SU-DHL-6 (cell line): ENCODE measurements at regions not wholly inside any gene's neighbourhood (a gene's known extent, or its start where the extent isn't known, plus 50 kb on each side); places are given as distances from the start of the nearest gene placed in this dataset.

Experiments used
- H2AFZ ChIP-seq: fragments of 200-600 bp; sonication (generic); 2 replicates; pipeline ENCODE4 v1.6.1; 2014; ENCODE audit warnings: low read depth, mild to moderate bottlenecking, moderate library complexity, mixed read lengths, antibody characterized with exemption, low read length; ENCODE audit not compliant: severe bottlenecking
- H3F3A ChIP-seq: fragments of 200-600 bp; shearing (Covaris generic); 2 replicates; pipeline ENCODE4 v1.6.0; 2016; ENCODE audit warnings: antibody characterized with exemption, mild to moderate bottlenecking; ENCODE audit not compliant: insufficient read depth
- H3K27ac ChIP-seq: fragments of 200-600 bp; sonication (generic); 2 replicates; pipeline ENCODE4 v1.5.1; 2016; ENCODE audit warnings: low read depth, mild to moderate bottlenecking, low read length, moderate library complexity, mixed read lengths
- H3K27me3 ChIP-seq: fragments of 200-600 bp; sonication (generic), shearing (Covaris generic); 2 replicates; pipeline ENCODE4 v1.6.0; 2014; ENCODE audit warnings: mild to moderate bottlenecking, low read length
- H3K36me3 ChIP-seq: fragments of 200-600 bp; sonication (generic); 2 replicates; pipeline ENCODE4 v1.6.1; 2014; ENCODE audit warnings: mild to moderate bottlenecking, low read length, mixed read lengths
- H3K4me2 ChIP-seq: fragments of 300-600, 200-600 bp; shearing (Covaris generic), sonication (generic); 2 replicates; pipeline ENCODE4 v1.6.0; 2014; ENCODE audit warnings: low read length, low read depth, mild to moderate bottlenecking; ENCODE audit not compliant: poor library complexity, severe bottlenecking
- H3K4me3 ChIP-seq: fragments of 200-600 bp; sonication (generic); 2 replicates; pipeline ENCODE4 v1.5.1; 2014; ENCODE audit warnings: antibody characterized with exemption, low read length, mild to moderate bottlenecking, mixed read lengths; ENCODE audit not compliant: insufficient read depth, poor library complexity, severe bottlenecking
- H3K79me2 ChIP-seq: fragments of 200-600 bp; sonication (generic); 2 replicates; pipeline ENCODE4 v1.6.1; 2014; ENCODE audit warnings: mild to moderate bottlenecking, low read length, moderate library complexity; ENCODE audit not compliant: insufficient read depth
- H3K9ac ChIP-seq: fragments of 200-600 bp; sonication (generic); 2 replicates; pipeline ENCODE4 v1.7.0; 2014; ENCODE audit warnings: mild to moderate bottlenecking, low read length
- H3K9me2 ChIP-seq: fragments of 200-600 bp; sonication (generic); replicated peaks from 2 replicates; pipeline ENCODE4 v1.6.1; 2014; ENCODE audit warnings: low read length; ENCODE audit not compliant: insufficient read depth
- H3K9me3 ChIP-seq: fragments of 200-600 bp; sonication (generic); 2 replicates; pipeline ENCODE4 v1.6.1; 2014; ENCODE audit warnings: low read length, mixed read lengths; ENCODE audit not compliant: insufficient read depth
- H4K20me1 ChIP-seq: fragments of 200-600 bp; sonication (generic); 2 replicates; pipeline ENCODE4 v1.6.1; 2014; ENCODE audit warnings: low read depth, mild to moderate bottlenecking, antibody characterized with exemption, low read length, moderate library complexity, mixed read lengths
- CTCF ChIP-seq: fragments of 200-600 bp; sonication (generic); IDR thresholded peaks from one replicate; pipeline ENCODE4 v1.5.1; 2017; ENCODE audit warnings: antibody characterized with exemption, mild to moderate bottlenecking, low read length, moderate library complexity; ENCODE audit not compliant: insufficient read depth, poor library complexity, severe bottlenecking
- EZH2phosphoT487 ChIP-seq: fragments of 200-600 bp; sonication (generic), shearing (Covaris generic); conservative IDR thresholded peaks from 2 replicates; pipeline ENCODE4 v1.6.1; 2018; ENCODE audit warnings: mild to moderate bottlenecking, antibody characterized with exemption, low read length, moderate library complexity, mixed read lengths

DNA sequence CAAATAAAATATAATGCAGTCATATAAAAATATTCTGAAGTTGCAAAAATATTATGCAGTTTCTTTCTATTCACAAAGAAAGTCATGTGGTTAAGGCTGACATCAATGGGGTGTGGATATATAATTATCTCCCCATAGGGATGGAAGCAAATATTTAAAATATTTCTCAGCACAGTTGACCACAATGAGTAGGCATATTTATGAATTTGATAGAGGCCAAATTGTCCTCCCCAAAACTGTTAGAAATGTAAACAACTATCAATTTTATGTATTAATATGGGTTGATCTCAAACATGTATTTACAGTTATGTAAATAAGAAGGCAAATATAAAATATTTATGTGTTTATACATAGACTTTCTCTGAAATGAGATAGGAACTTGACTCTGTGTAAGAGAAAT is 246.0 kb upstream of the CBLB start:
- H2AFZ ChIP-seq, result no peak overlapping the region
- no peaks in the 10 kb centered on the region for H3K79me2 ChIP-seq
- H3K9ac ChIP-seq, result no peak overlapping the region

DNA sequence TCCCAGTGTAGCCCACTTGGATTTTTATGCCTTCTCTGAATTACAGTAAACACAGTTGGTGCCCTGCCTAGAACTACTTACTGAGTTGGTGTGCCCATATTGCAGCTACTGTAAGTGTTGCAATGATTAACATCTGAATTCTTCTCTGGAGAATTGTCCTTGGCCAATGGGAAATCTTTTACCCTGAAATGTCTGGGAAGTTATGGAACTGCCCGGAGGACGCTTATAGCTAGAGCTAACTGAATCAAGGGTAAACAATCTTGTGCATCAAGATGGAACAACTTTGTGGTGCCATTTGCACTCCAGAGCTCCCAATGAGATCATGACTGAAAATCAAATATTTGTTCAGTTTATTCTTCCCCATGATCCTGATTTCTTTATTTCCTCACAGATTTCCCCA is 246.7 kb upstream of the CBLB start:
- TF ChIP-seq CTCF (no peak), EZH2phosphoT487 (no peak)
- no peaks in the 10 kb centered on the region for H3K27me3 ChIP-seq
- H3K9me2 ChIP-seq, result no peaks in the 10 kb centered on the region
- H3K27ac ChIP-seq, result no peak overlapping the region
- H3K9ac ChIP-seq, result no peak overlapping the region
- no peaks in the 10 kb centered on the region for H3K9me3 ChIP-seq
- no peak overlapping the region for H2AFZ ChIP-seq
- no peaks in the 10 kb centered on the region for H3F3A ChIP-seq
- H3K79me2 ChIP-seq, result no peaks in the 10 kb centered on the region
- no peak overlapping the region for H3K4me2 ChIP-seq
- H4K20me1 ChIP-seq, result no peaks in the 10 kb centered on the region
- H3K4me3 ChIP-seq, result no peak overlapping the region
- H3K36me3 ChIP-seq, result no peaks in the 10 kb centered on the region

More for the DNA sequence above, 246.0 kb upstream of the CBLB start:
- no peak overlapping the region for H3K4me3 ChIP-seq
- no peaks in the 10 kb centered on the region for H3K27me3 ChIP-seq
- no peaks in the 10 kb centered on the region for H3K9me2 ChIP-seq
- no peaks in the 10 kb centered on the region for H3K36me3 ChIP-seq
- no peak overlapping the region for H3K27ac ChIP-seq
- no peak for TF ChIP-seq EZH2phosphoT487
- no peak for TF ChIP-seq CTCF
- no peaks in the 10 kb centered on the region for H3F3A ChIP-seq
- no peaks in the 10 kb centered on the region for H3K9me3 ChIP-seq
- H4K20me1 ChIP-seq, result no peaks in the 10 kb centered on the region
- H3K4me2 ChIP-seq, result no peak overlapping the region

DNA sequence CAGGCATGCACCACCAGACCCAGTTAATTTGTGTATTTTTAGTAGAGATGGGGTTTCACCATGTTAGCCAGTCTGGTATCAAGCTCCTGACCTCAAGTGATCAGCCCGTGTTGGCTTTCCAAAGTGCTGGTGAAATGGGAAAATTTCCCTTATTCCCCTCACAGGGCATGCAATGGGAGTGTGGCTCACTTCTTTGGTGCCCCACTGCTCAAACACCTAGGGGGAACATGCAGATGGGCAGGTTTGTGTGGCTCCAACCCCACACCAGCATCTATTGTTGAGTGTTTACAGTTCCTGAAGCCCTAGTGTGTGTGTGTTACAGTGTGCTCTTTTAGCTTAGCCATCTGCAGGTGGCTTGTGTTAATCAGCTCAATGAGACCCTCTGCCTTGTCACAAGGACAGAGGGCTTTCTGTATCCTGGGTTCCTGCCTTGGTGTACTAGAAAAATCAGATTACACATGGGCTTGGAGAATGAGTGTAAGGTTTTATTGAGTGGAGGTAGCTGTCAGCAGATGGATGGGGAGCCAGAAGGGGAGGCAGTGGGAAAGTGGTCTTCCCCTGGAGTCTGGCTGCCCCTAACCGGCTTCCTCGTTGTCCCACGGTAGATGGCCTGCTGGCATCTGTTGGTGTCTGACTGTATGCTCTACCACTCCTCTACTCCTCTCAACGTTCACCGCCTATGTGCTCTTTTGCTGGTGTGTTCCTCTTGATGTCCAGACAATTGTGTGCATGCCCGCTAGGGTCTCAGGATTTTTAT is 248.1 kb upstream of the CBLB start:
- no peak overlapping the region for H3K27ac ChIP-seq
- H3K27me3 ChIP-seq, result no peaks in the 10 kb centered on the region
- H3K79me2 ChIP-seq, result no peaks in the 10 kb centered on the region
- no peak overlapping the region for H3K4me3 ChIP-seq
- H3K9me3 ChIP-seq, result no peaks in the 10 kb centered on the region
- H3K36me3 ChIP-seq, result no peaks in the 10 kb centered on the region
- no peak overlapping the region for H3K9ac ChIP-seq
- TF ChIP-seq CTCF (no peak), EZH2phosphoT487 (no peak)
- H4K20me1 ChIP-seq, result no peaks in the 10 kb centered on the region
- H2AFZ ChIP-seq, result no peak overlapping the region
- H3K4me2 ChIP-seq, result no peak overlapping the region
- H3K9me2 ChIP-seq, result no peaks in the 10 kb centered on the region
- H3F3A ChIP-seq, result no peaks in the 10 kb centered on the region
